GM12892 (cell line): ENCODE measurements at regions not wholly inside any gene's neighbourhood (a gene's known extent, or its start where the extent isn't known, plus 50 kb on each side); places are given as distances from the start of the nearest gene placed in this dataset.
"Not testable (repeated sequence)": the region's sequence is repeated elsewhere in the genome, so short reads cannot be mapped to it uniquely, and the experiment has no call there.

Experiments used
- DNase-seq: peaks from one replicate; pipeline ENCODE4 v3.0.0; 2011; ENCODE audit not compliant: insufficient read length
- FAIRE-seq: peaks from 2 replicates; lab custom pipeline; 2011; peaks lifted over from hg19 to GRCh38; lab: Jason Lieb, UNC
- POLR2A ChIP-seq: IDR thresholded peaks from 2 replicates; pipeline ENCODE4 v1.6.1; 2011; ENCODE audit warnings: low read depth, low read length, control low read depth
- POLR2AphosphoS5 ChIP-seq: IDR thresholded peaks from 2 replicates; pipeline ENCODE4 v1.6.1; 2011; ENCODE audit warnings: low read depth, low read length, control low read depth
- TAF1 ChIP-seq: IDR thresholded peaks from 2 replicates; pipeline ENCODE4 v1.6.1; 2011; ENCODE audit warnings: low read depth, mild to moderate bottlenecking, control low read depth, low read length, borderline replicate concordance

DNA sequence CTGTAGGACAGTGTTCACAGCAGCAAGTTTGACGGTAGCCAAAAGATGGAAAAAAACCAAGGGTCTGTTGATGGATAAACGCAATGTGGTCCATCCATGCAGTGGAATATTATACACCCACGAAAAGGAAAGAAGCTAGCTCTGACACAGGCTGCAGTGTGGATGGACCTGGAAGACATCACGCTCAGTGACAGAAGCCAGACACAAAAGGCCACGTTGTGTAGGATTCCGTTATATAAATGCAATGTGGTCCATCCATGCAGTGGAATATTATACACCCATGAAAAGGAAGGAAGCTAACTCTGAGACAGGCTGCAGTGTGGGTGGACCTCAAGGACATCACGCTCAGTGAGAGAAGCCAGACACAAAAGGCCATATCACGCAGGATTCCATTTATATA, 105.5 kb upstream of the SHOX start:
- DNase-seq (no peak), FAIRE-seq (no peak)
- no peak for TF ChIP-seq TAF1
- TF ChIP-seq POLR2AphosphoS5, result no peak
- TF ChIP-seq POLR2A, result no peak

GRCh38 chrX:526295-527224, 104.0 kb upstream of the SHOX start:
- FAIRE-seq, result no peak
- TF ChIP-seq POLR2A, result no peak
- no peak for TF ChIP-seq POLR2AphosphoS5
- no peak for TF ChIP-seq TAF1

DNA sequence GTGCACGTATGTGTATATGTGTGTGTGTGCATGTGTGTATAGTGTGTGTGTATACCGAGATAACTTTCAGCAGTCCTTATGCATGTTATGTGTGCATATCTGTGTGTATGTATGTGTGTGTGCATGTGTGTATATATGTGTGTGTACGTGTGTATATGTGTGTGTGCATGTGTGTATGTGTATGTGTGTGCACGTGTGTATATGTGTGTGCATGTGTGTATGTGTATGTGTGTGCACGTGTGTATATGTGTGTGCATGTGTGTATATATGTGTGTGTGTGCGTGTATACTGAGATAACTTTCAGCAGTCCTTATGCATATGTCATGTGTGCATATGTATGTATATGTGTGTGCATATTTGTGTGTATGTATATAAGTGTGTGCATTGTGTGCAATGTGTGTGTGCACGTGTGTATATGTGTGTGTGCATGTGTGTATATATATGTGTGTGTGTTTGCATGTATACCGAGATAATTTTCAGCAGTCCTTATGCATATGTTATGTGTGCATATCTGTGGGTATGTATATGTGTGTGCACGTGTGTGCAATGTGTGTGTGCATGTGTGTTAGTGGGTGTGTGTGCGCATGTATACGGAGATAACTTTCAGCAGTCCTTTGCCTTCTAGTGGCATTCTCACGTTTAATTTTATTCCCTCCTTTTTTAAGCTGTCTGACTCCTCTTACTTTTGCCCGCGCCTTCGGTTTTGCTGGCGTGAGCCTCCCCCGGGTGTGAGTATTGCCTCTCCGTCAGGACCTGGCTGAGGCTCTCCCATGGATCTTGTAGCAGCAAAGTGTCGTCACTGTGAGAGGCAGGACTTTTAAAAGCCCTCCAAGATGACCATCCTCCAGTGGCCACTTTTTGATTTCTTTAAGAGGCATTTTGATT, 99.6 kb upstream of the SHOX start:
- no peak for TF ChIP-seq POLR2AphosphoS5
- TF ChIP-seq POLR2A, result no peak
- DNase-seq, result no peak
- FAIRE-seq, result peak; percentile 71

More at GRCh38 chrX:526295-527224, 104.0 kb upstream of the SHOX start:
- no peak for DNase-seq

- no peak for FAIRE-seq
- TF ChIP-seq POLR2AphosphoS5 (no peak), TAF1 (no peak), POLR2A (no peak)
- DNase-seq, result no peak
These were observed 99.0 kb upstream of the SHOX start for GRCh38 chrX:531611-531936.

DNA sequence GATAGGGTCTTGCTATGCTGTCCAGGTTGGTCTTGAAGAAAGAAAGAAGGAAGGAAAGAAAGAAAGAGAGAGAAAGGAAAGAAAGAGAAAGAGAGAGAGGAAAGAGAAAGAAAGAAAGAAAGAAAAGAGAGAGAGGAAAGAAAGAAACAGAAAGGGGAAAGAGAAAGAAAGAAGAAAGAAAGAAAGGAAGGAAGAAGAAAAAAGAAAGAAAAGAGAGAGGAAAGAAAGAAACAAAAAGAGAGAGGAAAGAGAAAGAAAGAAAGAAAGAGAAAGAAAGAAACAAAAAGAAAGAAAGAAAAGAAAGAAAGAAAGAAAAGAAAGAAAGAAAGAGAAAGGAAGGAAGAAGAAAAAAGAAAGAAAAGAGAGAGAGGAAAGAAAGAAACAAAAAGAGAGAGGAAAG, 95.8 kb upstream of the SHOX start:
- DNase-seq, result no peak
- no peak for FAIRE-seq
- TF ChIP-seq TAF1 (no peak), POLR2AphosphoS5 (no peak), POLR2A (no peak)

GRCh38 chrX:536616-537015, 94.0 kb upstream of the SHOX start:
- no peak for FAIRE-seq
- DNase-seq, result no peak
- TF ChIP-seq TAF1, result no peak
- TF ChIP-seq POLR2A, result no peak
- no peak for TF ChIP-seq POLR2AphosphoS5

GRCh38 chrX:537151-537550, 93.4 kb upstream of the SHOX start:
- TF ChIP-seq POLR2A (no peak), POLR2AphosphoS5 (no peak), TAF1 (no peak)
- no peak for FAIRE-seq
- no peak for DNase-seq

DNA sequence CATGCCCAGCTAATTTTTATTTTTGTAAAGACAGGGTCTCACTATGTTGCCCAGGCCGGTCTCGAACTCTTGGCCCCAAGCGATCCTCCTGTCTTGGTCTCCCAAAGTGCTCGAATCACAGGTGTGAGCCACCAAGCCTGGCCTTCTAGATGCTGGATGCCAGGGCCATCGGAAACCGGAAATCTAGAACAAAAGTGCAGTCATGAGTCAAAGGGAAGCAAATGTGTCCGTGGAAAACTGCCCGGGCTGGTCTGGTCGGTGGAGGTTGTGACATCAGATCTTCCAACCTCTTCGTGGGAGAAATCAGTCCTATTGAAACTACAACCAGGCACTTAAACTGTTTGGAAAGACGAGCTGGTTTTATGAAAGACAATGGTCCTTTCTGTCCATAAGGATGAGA, 92.3 kb upstream of the SHOX start:
- no peak for TF ChIP-seq POLR2AphosphoS5
- TF ChIP-seq TAF1, result no peak
- no peak for TF ChIP-seq POLR2A
- FAIRE-seq, result no peak

DNA sequence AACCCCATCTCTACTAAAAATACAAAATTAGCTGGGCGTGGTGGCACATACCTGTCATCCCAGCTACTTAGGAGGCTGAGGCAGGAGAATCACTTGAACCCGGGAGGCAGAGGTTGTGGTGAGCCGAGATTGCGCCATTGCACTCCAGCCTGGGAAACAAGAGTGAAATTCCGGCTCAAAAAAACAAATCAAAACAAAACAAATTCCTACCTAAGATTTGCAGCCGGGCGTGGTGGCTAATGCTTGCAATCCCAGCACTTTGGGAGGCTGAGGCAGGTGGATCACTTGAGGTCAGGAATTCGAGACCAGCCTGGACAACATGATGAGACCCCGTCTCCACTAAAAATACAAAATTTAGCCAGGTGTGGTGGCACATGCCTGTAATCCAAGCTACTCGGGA, 89.6 kb upstream of the SHOX start:
- not testable (repeated sequence) for DNase-seq, FAIRE-seq

More for the DNA sequence above, 92.3 kb upstream of the SHOX start:
- DNase-seq, result no peak

GRCh38 chrX:542179-542578, 88.4 kb upstream of the SHOX start:
- TF ChIP-seq POLR2A (no peak), POLR2AphosphoS5 (no peak), TAF1 (no peak)
- DNase-seq, result no peak
- FAIRE-seq, result no peak

- FAIRE-seq (no peak), DNase-seq (no peak)
- TF ChIP-seq POLR2A (no peak), POLR2AphosphoS5 (no peak), TAF1 (no peak)
These were observed 85.1 kb upstream of the SHOX start for GRCh38 chrX:545452-545885.

DNA sequence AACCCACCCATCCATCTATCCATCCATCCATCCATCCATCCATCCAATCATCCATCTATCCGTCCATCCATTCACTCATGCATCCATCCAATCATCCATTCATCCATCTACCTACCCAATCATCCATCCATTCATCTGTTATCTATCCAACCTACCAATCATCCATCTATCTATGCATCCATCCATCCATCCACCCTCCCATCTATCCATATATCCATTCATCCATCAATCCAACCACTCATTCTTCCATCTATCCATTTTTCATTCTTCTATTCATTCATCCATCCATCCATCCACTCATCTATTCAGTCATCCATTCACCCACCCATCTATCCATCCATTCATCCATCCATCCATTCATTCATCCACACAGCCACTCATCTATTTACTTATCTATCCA, 80.1 kb upstream of the SHOX start:
- TF ChIP-seq POLR2A (no peak), POLR2AphosphoS5 (no peak), TAF1 (no peak)
- DNase-seq (no peak), FAIRE-seq (no peak)
